GM19193 (cell line): ENCODE measurements at regions not wholly inside any gene's neighbourhood (a gene's known extent, or its start where the extent isn't known, plus 50 kb on each side); places are given as distances from the start of the nearest gene placed in this dataset.

Source experiments
- POLR2A ChIP-seq: IDR thresholded peaks from 4 replicates; pipeline ENCODE4 v1.6.1; 2011; ENCODE audit not compliant: insufficient read depth, insufficient read length; ENCODE audit errors: extremely low read depth

DNA sequence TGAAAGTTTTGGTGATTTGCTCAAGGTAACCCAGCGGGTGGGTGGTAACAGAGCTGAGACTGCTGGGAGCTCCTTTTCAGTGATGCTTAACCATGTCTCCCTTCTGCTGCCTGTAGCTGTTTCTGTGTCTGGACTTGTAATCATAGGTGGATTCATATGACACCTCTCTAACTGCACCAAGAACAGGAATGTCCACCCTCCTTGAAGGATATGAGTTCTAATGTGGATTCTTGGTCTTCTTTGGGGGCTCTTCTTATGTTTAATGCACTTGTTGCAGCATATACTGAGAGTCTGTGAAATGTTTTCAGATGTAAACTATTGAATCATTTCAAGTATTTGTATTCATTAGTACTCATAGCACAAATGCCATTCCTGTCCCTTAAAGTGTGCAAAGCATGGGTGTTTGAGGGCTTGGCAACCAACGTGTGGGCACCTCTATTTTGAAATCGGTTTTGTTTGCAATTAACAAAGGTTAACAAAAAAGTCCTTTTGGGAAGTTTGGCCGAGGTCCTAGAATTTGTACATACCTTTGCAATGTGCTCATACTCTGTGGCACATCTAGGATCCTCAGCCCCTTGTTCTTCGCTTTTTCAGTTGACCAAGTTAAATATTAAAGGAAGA, 138.0 kb downstream of the SOX4 start:
- TF ChIP-seq POLR2A: no peak

GRCh38 chr6:21732731-21733130, 139.2 kb downstream of the SOX4 start:
- no peak for TF ChIP-seq POLR2A

DNA sequence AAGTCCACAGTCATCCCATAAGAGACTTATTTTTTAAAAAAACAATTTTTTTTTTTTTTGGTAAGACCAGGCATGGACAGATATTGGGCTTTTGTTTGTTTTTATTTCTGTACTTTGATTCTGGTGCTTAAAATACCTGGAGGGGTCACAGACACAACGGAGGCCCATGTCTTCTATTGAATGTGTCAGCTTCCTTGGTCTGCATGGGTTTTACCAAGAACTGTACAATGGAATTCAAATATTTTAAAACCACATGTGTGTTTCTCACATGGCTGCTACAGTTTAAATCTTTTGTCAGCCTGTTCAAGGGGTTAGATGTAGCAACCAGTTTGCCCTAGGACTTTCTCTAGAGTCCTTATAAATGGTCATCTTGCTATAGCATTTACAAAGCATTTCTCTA, 139.8 kb downstream of the SOX4 start:
- TF ChIP-seq POLR2A: no peak

DNA sequence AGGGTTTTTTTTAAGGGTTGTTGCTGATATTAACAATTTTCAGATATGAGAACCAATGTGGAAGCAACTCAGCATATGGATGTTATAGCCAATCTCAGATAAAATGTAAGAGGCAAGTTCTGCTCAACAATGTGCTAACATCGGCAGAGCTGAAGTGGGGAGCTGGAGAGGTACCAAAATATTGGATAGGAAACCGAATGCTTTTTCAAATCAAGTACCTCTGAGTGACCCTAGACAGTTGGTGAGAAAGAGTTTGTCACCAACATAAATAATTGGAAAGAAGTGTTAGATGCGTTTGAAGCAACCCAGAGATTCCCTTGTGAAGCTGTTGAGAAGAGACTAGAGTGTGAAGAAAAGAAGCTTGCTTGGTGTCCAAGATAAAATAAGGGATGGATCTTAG, 140.7 kb downstream of the SOX4 start:
- no peak for TF ChIP-seq POLR2A

GRCh38 chr6:21738180-21739094, 144.9 kb downstream of the SOX4 start:
- no peak for TF ChIP-seq POLR2A

- TF ChIP-seq POLR2A: no peak
These were observed 145.7 kb downstream of the SOX4 start for GRCh38 chr6:21739241-21739640.

DNA sequence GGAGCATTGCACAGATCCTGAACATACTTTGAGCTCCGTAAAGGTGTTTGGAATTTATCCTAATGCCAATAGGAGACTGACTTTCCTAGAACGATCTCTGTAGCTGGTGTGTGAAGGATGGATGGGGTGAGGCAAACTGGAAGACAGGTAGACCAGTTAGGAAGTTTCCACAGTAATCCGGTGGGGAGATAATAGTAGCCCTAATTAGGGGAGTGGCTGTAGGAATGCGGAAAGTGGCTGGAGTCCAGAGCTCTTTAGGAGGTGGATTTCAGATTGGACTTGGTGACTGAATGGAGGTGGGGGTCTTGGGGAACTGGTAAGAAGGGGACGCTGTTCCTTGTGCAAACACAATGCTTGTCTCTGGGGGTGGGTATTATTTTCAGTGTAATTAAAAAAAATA, 146.3 kb downstream of the SOX4 start:
- no peak for TF ChIP-seq POLR2A

DNA sequence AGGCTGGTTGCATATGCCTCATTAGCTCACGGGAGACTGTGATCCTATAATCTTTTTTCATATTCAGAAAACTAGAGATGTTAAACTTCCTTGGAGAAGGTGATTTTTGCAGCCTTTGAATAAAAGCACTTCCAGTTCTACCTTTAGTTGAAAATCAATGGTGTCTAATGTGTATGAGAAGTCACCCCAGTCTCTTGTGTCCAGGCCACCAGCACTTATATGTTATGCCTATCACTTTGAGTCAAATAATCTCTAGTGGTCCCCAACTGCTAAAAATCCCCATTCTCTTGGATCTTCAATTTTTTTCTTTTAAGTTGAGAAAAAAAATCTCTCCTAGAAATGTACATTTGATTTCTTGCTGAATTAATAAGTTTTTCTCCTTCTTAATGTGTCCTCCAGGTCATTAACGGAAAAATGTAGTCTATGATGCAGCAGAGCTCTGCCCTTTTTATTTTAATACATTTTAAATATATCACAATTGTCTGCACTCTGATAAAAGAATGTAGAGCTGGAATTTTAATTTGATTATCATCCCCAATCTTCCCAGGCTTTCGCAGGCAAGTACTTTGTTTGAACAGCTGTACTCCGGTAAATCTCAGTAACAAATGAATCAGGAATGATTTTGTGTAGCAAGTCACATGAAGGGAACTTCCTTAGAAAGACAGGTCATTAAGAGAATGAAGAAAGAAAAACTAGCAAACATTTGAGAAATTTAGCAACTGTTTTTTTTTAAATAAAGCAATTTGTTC, 147.0 kb downstream of the SOX4 start:
- no peak for TF ChIP-seq POLR2A

DNA sequence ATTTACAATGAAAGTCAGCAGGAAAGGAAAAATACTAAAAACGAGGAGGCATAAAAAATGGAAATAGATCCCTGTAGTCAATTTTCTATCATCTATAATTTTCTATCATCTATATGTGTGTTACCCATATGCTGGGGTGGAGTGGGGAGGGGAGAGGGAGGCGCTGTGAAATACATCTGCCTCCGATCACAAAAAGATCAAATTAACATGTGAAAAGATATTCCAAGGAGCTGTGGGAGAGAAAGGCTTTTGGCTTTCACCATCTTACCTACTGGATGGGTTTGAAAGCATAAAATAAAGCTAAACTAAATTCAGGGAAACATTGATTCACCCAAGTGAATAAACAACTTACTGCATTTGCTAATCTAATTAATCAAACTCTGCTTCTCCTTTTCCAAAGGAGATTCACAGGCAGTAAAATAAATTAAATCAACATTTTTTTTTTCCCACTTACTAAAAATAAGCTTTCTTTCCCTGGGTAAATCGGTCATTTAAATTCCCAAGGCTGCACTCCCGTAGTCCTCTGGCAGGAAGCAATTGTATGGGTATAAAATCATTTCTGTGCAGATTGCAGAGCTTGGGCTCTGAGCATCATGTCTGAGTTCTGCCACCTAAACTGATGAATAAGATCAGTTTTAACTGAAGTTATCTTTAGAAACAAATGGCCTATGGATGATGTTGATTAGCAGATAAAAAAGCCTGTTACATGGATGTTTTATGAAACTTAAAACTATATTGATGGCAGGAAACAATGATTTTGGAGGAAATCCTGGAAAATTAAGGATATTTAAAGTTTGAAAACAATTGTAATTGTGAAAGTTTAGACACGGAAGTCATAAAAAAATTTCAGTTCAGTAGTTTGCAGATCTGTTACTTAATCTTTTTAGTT, 147.9 kb downstream of the SOX4 start:
- TF ChIP-seq POLR2A: no peak

GRCh38 chr6:21742238-21742660, 148.7 kb downstream of the SOX4 start:
- TF ChIP-seq POLR2A: no peak

DNA sequence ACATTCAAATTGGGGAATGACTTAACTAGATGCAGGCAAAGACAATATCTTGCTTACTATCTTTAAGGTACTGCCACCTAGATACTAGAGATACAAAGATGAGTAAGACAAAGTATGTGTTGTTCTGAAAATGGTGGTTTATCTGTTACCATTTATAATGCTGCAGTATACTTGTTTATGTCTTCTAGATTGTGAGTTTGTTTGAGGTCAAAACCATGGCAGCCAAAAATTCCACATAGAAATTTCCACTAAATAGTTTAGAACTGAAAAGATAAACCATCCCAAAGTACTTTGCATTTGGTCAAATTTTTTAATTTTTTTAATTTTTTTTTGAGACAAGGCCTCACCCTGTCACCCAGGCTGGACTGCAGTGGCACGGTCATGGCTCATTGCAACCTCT, 150.8 kb downstream of the SOX4 start:
- TF ChIP-seq POLR2A: no peak

GRCh38 chr6:21745543-21746337, 152.2 kb downstream of the SOX4 start:
- no peak for TF ChIP-seq POLR2A

GRCh38 chr6:21747441-21747840, 153.9 kb downstream of the SOX4 start:
- TF ChIP-seq POLR2A: no peak
